Upper lobe of left lung (tissue), 6 donors: ENCODE measurements at regions not wholly inside any gene's neighbourhood (a gene's known extent, or its start where the extent isn't known, plus 50 kb on each side); places are given as distances from the start of the nearest gene placed in this dataset.

ENCODE experiments used
- ATAC-seq, 2 donors: fragments of 200-7000 bp; cut with Tn5 transposase; one replicate each; pipeline ENCODE4 v1.9.1; 2022; ENCODE audit warnings: mild to moderate bottlenecking in 2 of 2, moderate library complexity in 2 of 2; ENCODE audit not compliant: low FRiP score in 2 of 2
- DNase-seq, 2 donors: peaks; one replicate each; pipeline ENCODE4 v3.0.0-alpha.2; 2019 to 2020
- H3K27ac ChIP-seq, 4 donors: fragments of 200-600 bp; sonication (generic); one replicate each; pipeline ENCODE4 v1.5.1; 2016 to 2019
- H3K27me3 ChIP-seq, 4 donors: fragments of 200-600 bp; sonication (generic); one replicate each; pipeline ENCODE4 v1.5.1; 2017 to 2019
- H3K36me3 ChIP-seq, 4 donors: fragments of 200-600 bp; sonication (generic); one replicate each; pipeline ENCODE4 v1.5.1; 2016 to 2019
- H3K4me1 ChIP-seq, 4 donors: fragments of 200-600 bp; sonication (generic); one replicate each; pipeline ENCODE4 v1.5.1; 2018 to 2019
- H3K4me3 ChIP-seq, 4 donors: fragments of 200-600 bp; sonication (generic); one replicate each; pipeline ENCODE4 v1.5.1; 2017 to 2019; ENCODE audit warnings: mild to moderate bottlenecking in 2 of 4, moderate library complexity in 1 of 4
- H3K9me3 ChIP-seq, 4 donors: fragments of 200-600 bp; sonication (generic); one replicate each; pipeline ENCODE4 v1.5.1; 2018 to 2019
- CTCF ChIP-seq, 6 experiments: fragments of 450-650 bp in 4 of 6; fragments of 200-600 bp in 2 of 6; sonication (generic) in 2 of 6; IDR thresholded peaks; one replicate each; pipeline ENCODE4 v1.5.1; 2016 to 2019; ENCODE audit warnings: antibody characterized with exemption in 6 of 6
- EP300 ChIP-seq, 4 donors: sonication (generic); formaldehyde crosslinking; IDR thresholded peaks; one replicate each; pipeline ENCODE4 v1.5.1; 2017; ENCODE audit warnings: antibody characterized with exemption in 4 of 4, control low read depth in 2 of 4
- POLR2A ChIP-seq, 4 donors: fragments of 450-650 bp; IDR thresholded peaks; one replicate each; pipeline ENCODE4 v1.5.1; 2016 to 2017; ENCODE audit warnings: antibody characterized with exemption in 4 of 4, mild to moderate bottlenecking in 2 of 4
- POLR2AphosphoS5 ChIP-seq, 2 donors: sonication (generic); formaldehyde crosslinking; IDR thresholded peaks; one replicate each; pipeline ENCODE4 v1.5.1; 2017; ENCODE audit warnings: antibody characterized with exemption in 2 of 2
- WGBS, 2 donors: methylation state at CpG; one replicate each; pipeline ENCODE4 v1.1.5; 2017 to 2018; 5-methylcytosine and 5-hydroxymethylcytosine counted together
- donor health status: DM: no; HTN: no; CAD: no; lungs with moderate emphysema.
- donor health status: DM: no; HTN: yes; CAD: no; lungs with severe emphysema.

GRCh38 chr4:111228396-111228795 lies 605.5 kb upstream of the PITX2 start:
- Histone ChIP-seq H3K27me3 (no peaks in the 10 kb centered on the region), H3K4me3 (no peak overlapping the region), H3K4me1 (no peaks in the 10 kb centered on the region), H3K36me3 (no peaks in the 10 kb centered on the region), H3K27ac (no peak overlapping the region), H3K9me3 (no peaks in the 10 kb centered on the region)
- ATAC-seq (no peak), DNase-seq (no peak)
- TF ChIP-seq CTCF (IDR thresholded peaks at IDR 0.05), result no peak
- no peak for TF ChIP-seq EP300 (IDR thresholded peaks at IDR 0.05)
- no peak for TF ChIP-seq POLR2A (IDR thresholded peaks at IDR 0.05)
- no peak for TF ChIP-seq POLR2AphosphoS5 (IDR thresholded peaks at IDR 0.05)
- WGBS, 2 donors, result 88 to 95% methylated on average over 1 of the region's 1 CpG

- ATAC-seq (no peak), DNase-seq (no peak)
- Histone ChIP-seq H3K27me3 (no peaks in the 10 kb centered on the region), H3K9me3 (no peaks in the 10 kb centered on the region), H3K4me1 (no peaks in the 10 kb centered on the region), H3K4me3 (no peak overlapping the region), H3K27ac (no peak overlapping the region), H3K36me3 (no peaks in the 10 kb centered on the region)
- TF ChIP-seq CTCF (IDR thresholded peaks at IDR 0.05), result no peak
- TF ChIP-seq POLR2A (IDR thresholded peaks at IDR 0.05), result no peak
- TF ChIP-seq EP300 (IDR thresholded peaks at IDR 0.05), result no peak
- no peak for TF ChIP-seq POLR2AphosphoS5 (IDR thresholded peaks at IDR 0.05)
- 50 to 52% methylated on average over 1 of the region's 1 CpG for whole genome bisulfite sequencing, 2 donors
Observed at GRCh38 chr4:111228874-111229273, 606.0 kb upstream of the PITX2 start.

GRCh38 chr4:111230265-111230664 lies 607.4 kb upstream of the PITX2 start:
- WGBS, 2 donors, result 33 to 35% methylated on average over 1 of the region's 1 CpG
- ATAC-seq, result no peak
- H3K4me3 ChIP-seq, result no peak overlapping the region

GRCh38 chr4:111231281-111231680 lies 608.4 kb upstream of the PITX2 start:
- WGBS, 2 donors, result 51 to 54% methylated on average over 4 of the region's 4 CpGs
- Histone ChIP-seq H3K4me1 (no peaks in the 10 kb centered on the region), H3K27me3 (no peaks in the 10 kb centered on the region), H3K4me3 (no peak overlapping the region), H3K36me3 (no peaks in the 10 kb centered on the region), H3K27ac (no peak overlapping the region), H3K9me3 (no peaks in the 10 kb centered on the region)
- no peak for DNase-seq
- no peak for ATAC-seq
- no peak for TF ChIP-seq EP300 (IDR thresholded peaks at IDR 0.05)
- TF ChIP-seq POLR2A (IDR thresholded peaks at IDR 0.05), result no peak
- no peak for TF ChIP-seq CTCF (IDR thresholded peaks at IDR 0.05)
- TF ChIP-seq POLR2AphosphoS5 (IDR thresholded peaks at IDR 0.05), result no peak

More at GRCh38 chr4:111230265-111230664, 607.4 kb upstream of the PITX2 start:
- Histone ChIP-seq H3K27ac (no peak overlapping the region), H3K36me3 (no peaks in the 10 kb centered on the region), H3K4me1 (no peaks in the 10 kb centered on the region), H3K27me3 (no peaks in the 10 kb centered on the region), H3K9me3 (no peaks in the 10 kb centered on the region)
- DNase-seq, result no peak
- TF ChIP-seq CTCF (IDR thresholded peaks at IDR 0.05) (no peak), POLR2AphosphoS5 (IDR thresholded peaks at IDR 0.05) (no peak), POLR2A (IDR thresholded peaks at IDR 0.05) (no peak)

- DNase-seq (no peak), ATAC-seq (no peak)
- Histone ChIP-seq H3K36me3 (no peaks in the 10 kb centered on the region), H3K27ac (no peak overlapping the region), H3K4me1 (no peaks in the 10 kb centered on the region), H3K27me3 (no peaks in the 10 kb centered on the region), H3K4me3 (no peak overlapping the region), H3K9me3 (no peaks in the 10 kb centered on the region)
- 49 to 54% methylated on average over 8 of the region's 8 CpGs for WGBS, 2 donors
- TF ChIP-seq POLR2A (IDR thresholded peaks at IDR 0.05) (no peak), CTCF (IDR thresholded peaks at IDR 0.05) (no peak), EP300 (IDR thresholded peaks at IDR 0.05) (no peak), POLR2AphosphoS5 (IDR thresholded peaks at IDR 0.05) (no peak)
Observed at GRCh38 chr4:111234939-111235338, 612.1 kb upstream of the PITX2 start.
